HepG2 (cell line): ENCODE measurements at regions not wholly inside any gene's neighbourhood (a gene's known extent, or its start where the extent isn't known, plus 50 kb on each side); places are given as distances from the start of the nearest gene placed in this dataset.

ENCODE experiments used
- ELF4 ChIP-seq: sonication (generic); formaldehyde crosslinking; IDR thresholded peaks from 2 replicates; pipeline ENCODE4 v1.5.0; 2020; ENCODE audit warnings: missing genetic modification reagents, mild to moderate bottlenecking, moderate library complexity, borderline replicate concordance
- EP300 ChIP-seq, 3 experiments: sonication (generic) in 1 of 3; formaldehyde crosslinking in 1 of 3; IDR thresholded peaks; 2 replicates each; pipeline versions ENCODE4 v1.5.1 to v1.6.1; 2011 to 2020; ENCODE audit warnings: low read depth in 2 of 3, low read length in 2 of 3, borderline replicate concordance in 1 of 3, improper control_type of control experiment in 1 of 3, mild to moderate bottlenecking in 1 of 3, missing genetic modification reagents in 1 of 3, moderate library complexity in 1 of 3
- FOSL2 ChIP-seq: sonication (generic); formaldehyde crosslinking; IDR thresholded peaks from 2 replicates; pipeline ENCODE4 v1.4.0; 2020; ENCODE audit warnings: missing genetic modification reagents
- ISL2 ChIP-seq: sonication (generic); formaldehyde crosslinking; IDR thresholded peaks from 2 replicates; pipeline ENCODE4 v1.5.0; 2020; ENCODE audit warnings: missing genetic modification reagents
- NFYC ChIP-seq: IDR thresholded peaks from 2 replicates; pipeline ENCODE4 v1.6.1; 2016; ENCODE audit warnings: missing genetic modification reagents, missing compliant biosample characterization
- RARA ChIP-seq: IDR thresholded peaks from 2 replicates; pipeline ENCODE4 v1.6.1; 2016; ENCODE audit warnings: missing genetic modification reagents, missing compliant biosample characterization
- REL ChIP-seq: sonication (generic); formaldehyde crosslinking; conservative IDR thresholded peaks from 2 replicates; pipeline ENCODE4 v1.8.0; 2022; ENCODE audit warnings: mild to moderate bottlenecking, missing genetic modification reagents, moderate library complexity
- TBX2 ChIP-seq: sonication (generic); formaldehyde crosslinking; IDR thresholded peaks from 2 replicates; pipeline ENCODE4 v1.5.0; 2020; ENCODE audit warnings: missing genetic modification reagents, mild to moderate bottlenecking, borderline replicate concordance
- ZNF460 ChIP-seq: sonication (generic); formaldehyde crosslinking; IDR thresholded peaks from 2 replicates; pipeline ENCODE4 v1.5.1; 2020; ENCODE audit warnings: missing genetic modification reagents, mild to moderate bottlenecking, borderline replicate concordance
- ZNF510 ChIP-seq: sonication (generic); formaldehyde crosslinking; IDR thresholded peaks from 2 replicates; pipeline ENCODE4 v1.4.0; 2020; ENCODE audit warnings: low read depth, mild to moderate bottlenecking, missing genetic modification reagents
- ZNF674 ChIP-seq: sonication (generic); formaldehyde crosslinking; IDR thresholded peaks from 2 replicates; pipeline ENCODE4 v1.5.0; 2020; ENCODE audit warnings: low read depth, mild to moderate bottlenecking, missing genetic modification reagents
- TF ChIP-seq, protein P1 (sequence below): sonication (generic); formaldehyde crosslinking; IDR thresholded peaks from 2 replicates; pipeline ENCODE4 v1.4.0; 2020; ENCODE audit warnings: missing genetic modification reagents, borderline replicate concordance
- TF ChIP-seq, protein P2 (sequence below): sonication (generic); formaldehyde crosslinking; IDR thresholded peaks from 2 replicates; pipeline ENCODE4 v1.4.0; 2020; ENCODE audit warnings: missing genetic modification reagents, borderline replicate concordance
- TF ChIP-seq, protein P3 (sequence below): sonication (generic); formaldehyde crosslinking; IDR thresholded peaks from 2 replicates; pipeline ENCODE4 v1.4.0; 2020; ENCODE audit warnings: missing genetic modification reagents
- TF ChIP-seq, protein P4 (sequence below): sonication (generic); formaldehyde crosslinking; IDR thresholded peaks from 2 replicates; pipeline ENCODE4 v1.5.0; 2020; ENCODE audit warnings: mild to moderate bottlenecking, missing genetic modification reagents, borderline replicate concordance

DNA sequence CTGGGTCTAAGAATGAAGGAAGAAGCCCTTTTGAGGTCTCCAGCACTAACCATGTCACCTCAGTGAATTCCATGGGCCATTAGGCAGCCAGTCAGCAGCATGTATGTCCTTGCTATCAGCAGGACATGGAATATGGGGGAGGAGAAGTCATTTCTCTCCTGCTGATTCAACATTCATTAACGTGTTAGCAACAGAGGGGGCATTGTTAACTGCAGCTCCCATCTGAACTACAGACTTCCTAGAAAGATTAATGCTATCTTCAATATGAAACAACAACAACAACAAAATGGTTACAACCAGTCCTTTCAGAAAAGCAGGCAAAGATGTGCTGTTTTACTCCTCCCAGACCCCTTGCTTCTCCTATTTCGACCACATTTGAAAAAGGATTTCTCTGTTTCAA is 120.4 kb upstream of the SLC34A2 start (continued):
- TF ChIP-seq EP300 (IDR thresholded peaks at IDR 0.05; ENCODE audit: low read depth in 2 of 2, low read length in 2 of 2): peak in 1 of 2 experiments; percentile 19; a peak in 1 of 4 replicates
- no peak for TF ChIP-seq EP300 (CRISPR knock-in tag; IDR thresholded peaks at IDR 0.05; ENCODE audit: borderline replicate concordance)
- TF ChIP-seq, protein P1, sequence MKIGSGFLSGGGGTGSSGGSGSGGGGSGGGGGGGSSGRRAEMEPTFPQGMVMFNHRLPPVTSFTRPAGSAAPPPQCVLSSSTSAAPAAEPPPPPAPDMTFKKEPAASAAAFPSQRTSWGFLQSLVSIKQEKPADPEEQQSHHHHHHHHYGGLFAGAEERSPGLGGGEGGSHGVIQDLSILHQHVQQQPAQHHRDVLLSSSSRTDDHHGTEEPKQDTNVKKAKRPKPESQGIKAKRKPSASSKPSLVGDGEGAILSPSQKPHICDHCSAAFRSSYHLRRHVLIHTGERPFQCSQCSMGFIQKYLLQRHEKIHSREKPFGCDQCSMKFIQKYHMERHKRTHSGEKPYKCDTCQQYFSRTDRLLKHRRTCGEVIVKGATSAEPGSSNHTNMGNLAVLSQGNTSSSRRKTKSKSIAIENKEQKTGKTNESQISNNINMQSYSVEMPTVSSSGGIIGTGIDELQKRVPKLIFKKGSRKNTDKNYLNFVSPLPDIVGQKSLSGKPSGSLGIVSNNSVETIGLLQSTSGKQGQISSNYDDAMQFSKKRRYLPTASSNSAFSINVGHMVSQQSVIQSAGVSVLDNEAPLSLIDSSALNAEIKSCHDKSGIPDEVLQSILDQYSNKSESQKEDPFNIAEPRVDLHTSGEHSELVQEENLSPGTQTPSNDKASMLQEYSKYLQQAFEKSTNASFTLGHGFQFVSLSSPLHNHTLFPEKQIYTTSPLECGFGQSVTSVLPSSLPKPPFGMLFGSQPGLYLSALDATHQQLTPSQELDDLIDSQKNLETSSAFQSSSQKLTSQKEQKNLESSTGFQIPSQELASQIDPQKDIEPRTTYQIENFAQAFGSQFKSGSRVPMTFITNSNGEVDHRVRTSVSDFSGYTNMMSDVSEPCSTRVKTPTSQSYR (CRISPR knock-in tag): peak; percentile 72; the same call in 1 of the 2 replicates
- no peak for TF ChIP-seq ELF4 (CRISPR knock-in tag)
- no peak for TF ChIP-seq ZNF674 (CRISPR knock-in tag)
- TF ChIP-seq, protein P2, sequence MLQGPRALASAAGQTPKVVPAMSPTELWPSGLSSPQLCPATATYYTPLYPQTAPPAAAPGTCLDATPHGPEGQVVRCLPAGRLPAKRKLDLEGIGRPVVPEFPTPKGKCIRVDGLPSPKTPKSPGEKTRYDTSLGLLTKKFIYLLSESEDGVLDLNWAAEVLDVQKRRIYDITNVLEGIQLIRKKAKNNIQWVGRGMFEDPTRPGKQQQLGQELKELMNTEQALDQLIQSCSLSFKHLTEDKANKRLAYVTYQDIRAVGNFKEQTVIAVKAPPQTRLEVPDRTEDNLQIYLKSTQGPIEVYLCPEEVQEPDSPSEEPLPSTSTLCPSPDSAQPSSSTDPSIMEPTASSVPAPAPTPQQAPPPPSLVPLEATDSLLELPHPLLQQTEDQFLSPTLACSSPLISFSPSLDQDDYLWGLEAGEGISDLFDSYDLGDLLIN (CRISPR knock-in tag): no peak
- TF ChIP-seq REL: no peak
- TF ChIP-seq FOSL2 (CRISPR knock-in tag): peak; percentile 57
- TF ChIP-seq, protein P3, sequence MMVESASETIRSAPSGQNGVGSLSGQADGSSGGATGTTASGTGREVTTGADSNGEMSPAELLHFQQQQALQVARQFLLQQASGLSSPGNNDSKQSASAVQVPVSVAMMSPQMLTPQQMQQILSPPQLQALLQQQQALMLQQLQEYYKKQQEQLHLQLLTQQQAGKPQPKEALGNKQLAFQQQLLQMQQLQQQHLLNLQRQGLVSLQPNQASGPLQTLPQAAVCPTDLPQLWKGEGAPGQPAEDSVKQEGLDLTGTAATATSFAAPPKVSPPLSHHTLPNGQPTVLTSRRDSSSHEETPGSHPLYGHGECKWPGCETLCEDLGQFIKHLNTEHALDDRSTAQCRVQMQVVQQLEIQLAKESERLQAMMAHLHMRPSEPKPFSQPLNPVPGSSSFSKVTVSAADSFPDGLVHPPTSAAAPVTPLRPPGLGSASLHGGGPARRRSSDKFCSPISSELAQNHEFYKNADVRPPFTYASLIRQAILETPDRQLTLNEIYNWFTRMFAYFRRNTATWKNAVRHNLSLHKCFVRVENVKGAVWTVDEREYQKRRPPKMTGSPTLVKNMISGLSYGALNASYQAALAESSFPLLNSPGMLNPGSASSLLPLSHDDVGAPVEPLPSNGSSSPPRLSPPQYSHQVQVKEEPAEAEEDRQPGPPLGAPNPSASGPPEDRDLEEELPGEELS (CRISPR knock-in tag): peak; percentile 49; the same call in 1 of the 2 replicates
- TF ChIP-seq ISL2 (CRISPR knock-in tag): no peak
- TF ChIP-seq NFYC (CRISPR knock-in tag): no peak
- no peak for TF ChIP-seq ZNF460 (CRISPR knock-in tag)
- TF ChIP-seq, protein P4, sequence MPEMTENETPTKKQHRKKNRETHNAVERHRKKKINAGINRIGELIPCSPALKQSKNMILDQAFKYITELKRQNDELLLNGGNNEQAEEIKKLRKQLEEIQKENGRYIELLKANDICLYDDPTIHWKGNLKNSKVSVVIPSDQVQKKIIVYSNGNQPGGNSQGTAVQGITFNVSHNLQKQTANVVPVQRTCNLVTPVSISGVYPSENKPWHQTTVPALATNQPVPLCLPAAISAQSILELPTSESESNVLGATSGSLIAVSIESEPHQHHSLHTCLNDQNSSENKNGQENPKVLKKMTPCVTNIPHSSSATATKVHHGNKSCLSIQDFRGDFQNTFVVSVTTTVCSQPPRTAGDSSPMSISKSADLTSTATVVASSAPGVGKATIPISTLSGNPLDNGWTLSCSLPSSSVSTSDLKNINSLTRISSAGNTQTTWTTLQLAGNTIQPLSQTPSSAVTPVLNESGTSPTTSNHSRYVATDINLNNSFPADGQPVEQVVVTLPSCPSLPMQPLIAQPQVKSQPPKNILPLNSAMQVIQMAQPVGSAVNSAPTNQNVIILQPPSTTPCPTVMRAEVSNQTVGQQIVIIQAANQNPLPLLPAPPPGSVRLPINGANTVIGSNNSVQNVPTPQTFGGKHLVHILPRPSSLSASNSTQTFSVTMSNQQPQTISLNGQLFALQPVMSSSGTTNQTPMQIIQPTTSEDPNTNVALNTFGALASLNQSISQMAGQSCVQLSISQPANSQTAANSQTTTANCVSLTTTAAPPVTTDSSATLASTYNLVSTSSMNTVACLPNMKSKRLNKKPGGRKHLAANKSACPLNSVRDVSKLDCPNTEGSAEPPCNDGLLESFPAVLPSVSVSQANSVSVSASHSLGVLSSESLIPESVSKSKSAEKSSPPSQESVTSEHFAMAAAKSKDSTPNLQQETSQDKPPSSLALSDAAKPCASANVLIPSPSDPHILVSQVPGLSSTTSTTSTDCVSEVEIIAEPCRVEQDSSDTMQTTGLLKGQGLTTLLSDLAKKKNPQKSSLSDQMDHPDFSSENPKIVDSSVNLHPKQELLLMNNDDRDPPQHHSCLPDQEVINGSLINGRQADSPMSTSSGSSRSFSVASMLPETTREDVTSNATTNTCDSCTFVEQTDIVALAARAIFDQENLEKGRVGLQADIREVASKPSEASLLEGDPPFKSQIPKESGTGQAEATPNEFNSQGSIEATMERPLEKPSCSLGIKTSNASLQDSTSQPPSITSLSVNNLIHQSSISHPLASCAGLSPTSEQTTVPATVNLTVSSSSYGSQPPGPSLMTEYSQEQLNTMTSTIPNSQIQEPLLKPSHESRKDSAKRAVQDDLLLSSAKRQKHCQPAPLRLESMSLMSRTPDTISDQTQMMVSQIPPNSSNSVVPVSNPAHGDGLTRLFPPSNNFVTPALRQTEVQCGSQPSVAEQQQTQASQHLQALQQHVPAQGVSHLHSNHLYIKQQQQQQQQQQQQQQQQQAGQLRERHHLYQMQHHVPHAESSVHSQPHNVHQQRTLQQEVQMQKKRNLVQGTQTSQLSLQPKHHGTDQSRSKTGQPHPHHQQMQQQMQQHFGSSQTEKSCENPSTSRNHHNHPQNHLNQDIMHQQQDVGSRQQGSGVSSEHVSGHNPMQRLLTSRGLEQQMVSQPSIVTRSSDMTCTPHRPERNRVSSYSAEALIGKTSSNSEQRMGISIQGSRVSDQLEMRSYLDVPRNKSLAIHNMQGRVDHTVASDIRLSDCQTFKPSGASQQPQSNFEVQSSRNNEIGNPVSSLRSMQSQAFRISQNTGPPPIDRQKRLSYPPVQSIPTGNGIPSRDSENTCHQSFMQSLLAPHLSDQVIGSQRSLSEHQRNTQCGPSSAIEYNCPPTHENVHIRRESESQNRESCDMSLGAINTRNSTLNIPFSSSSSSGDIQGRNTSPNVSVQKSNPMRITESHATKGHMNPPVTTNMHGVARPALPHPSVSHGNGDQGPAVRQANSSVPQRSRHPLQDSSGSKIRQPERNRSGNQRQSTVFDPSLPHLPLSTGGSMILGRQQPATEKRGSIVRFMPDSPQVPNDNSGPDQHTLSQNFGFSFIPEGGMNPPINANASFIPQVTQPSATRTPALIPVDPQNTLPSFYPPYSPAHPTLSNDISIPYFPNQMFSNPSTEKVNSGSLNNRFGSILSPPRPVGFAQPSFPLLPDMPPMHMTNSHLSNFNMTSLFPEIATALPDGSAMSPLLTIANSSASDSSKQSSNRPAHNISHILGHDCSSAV: no peak
- peak; percentile 29; the same call in 1 of the 2 replicates for TF ChIP-seq RARA (CRISPR knock-in tag)
- 0 out of 2 replicates have a peak, but pooled peaks have one; percentile 13 for TF ChIP-seq TBX2 (CRISPR knock-in tag)
- no peak for TF ChIP-seq ZNF510 (CRISPR knock-in tag)
